GM12892 (cell line): ENCODE measurements at regions not wholly inside any gene's neighbourhood (a gene's known extent, or its start where the extent isn't known, plus 50 kb on each side); places are given as distances from the start of the nearest gene placed in this dataset.

Experiments
- DNase-seq: peaks from one replicate; pipeline ENCODE4 v3.0.0; 2011; ENCODE audit not compliant: insufficient read length
- FAIRE-seq: peaks from 2 replicates; lab custom pipeline; 2011; peaks lifted over from hg19 to GRCh38; lab: Jason Lieb, UNC
- POLR2A ChIP-seq: IDR thresholded peaks from 2 replicates; pipeline ENCODE4 v1.6.1; 2011; ENCODE audit warnings: low read depth, low read length, control low read depth
- POLR2AphosphoS5 ChIP-seq: IDR thresholded peaks from 2 replicates; pipeline ENCODE4 v1.6.1; 2011; ENCODE audit warnings: low read depth, low read length, control low read depth
- TAF1 ChIP-seq: IDR thresholded peaks from 2 replicates; pipeline ENCODE4 v1.6.1; 2011; ENCODE audit warnings: low read depth, mild to moderate bottlenecking, control low read depth, low read length, borderline replicate concordance

DNA sequence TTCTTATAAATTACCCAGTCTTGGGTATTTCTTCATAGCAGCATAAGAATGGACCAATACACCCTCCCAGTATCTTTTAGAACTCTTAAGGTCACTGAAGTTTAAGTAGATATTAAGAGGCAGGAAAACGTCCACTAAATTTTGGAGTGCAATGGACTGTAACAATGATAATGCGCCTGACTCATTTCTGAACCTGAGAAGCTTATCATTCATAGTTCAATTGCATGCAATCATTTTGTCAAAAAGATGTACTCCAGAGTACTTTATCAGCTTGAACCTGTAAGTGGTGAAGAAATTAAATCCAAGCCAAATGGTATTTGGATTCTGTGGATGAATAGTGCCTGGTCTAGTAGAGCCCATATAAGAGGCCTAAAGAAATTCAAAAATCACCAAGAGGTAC is 196.5 kb upstream of the CDH9 start:
- no peak for FAIRE-seq

DNA sequence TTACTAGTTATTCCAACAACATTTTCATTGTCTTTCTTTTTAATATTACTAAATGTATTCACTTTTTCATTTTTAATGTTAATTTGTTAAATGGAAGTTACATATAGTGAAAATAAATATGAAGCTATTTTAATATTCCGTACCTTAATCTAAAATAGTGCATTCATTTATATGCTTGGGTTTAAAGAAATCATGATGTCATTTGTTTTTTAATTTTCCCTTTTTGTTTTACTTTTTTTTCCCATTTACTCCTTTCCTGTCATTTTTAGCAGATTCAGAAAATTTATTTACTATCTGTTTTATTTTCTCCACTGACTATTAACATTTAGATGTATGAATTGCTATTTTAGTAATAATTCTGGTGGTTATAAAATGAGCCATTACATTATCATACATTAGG is 183.0 kb upstream of the CDH9 start:
- TF ChIP-seq POLR2AphosphoS5 (no peak), TAF1 (no peak), POLR2A (no peak)
- no peak for DNase-seq
- no peak for FAIRE-seq

More for the DNA sequence above, 196.5 kb upstream of the CDH9 start:
- TF ChIP-seq POLR2AphosphoS5 = no peak
- no peak for TF ChIP-seq TAF1
- TF ChIP-seq POLR2A = no peak
- no peak for DNase-seq

DNA sequence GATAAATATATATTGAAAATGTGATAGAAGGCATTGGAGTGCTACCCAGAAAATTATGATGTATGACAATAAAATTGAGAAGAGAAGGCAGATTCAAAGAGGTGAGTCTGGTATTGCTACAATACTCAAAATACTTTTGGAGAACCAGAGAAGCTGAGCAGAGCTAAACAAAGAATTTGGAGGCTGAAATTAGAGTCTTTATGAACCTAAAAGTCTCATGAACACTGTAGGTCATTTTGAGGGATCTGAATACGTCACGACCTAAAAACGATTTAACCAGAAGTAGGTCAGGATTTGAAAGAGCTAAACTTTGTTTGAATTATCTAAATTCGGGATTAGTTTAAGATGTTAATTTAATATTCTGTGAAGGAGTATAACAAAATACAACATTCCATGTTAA is 182.4 kb upstream of the CDH9 start:
- FAIRE-seq = no peak
- no peak for DNase-seq
- TF ChIP-seq TAF1 (no peak), POLR2A (no peak), POLR2AphosphoS5 (no peak)

DNA sequence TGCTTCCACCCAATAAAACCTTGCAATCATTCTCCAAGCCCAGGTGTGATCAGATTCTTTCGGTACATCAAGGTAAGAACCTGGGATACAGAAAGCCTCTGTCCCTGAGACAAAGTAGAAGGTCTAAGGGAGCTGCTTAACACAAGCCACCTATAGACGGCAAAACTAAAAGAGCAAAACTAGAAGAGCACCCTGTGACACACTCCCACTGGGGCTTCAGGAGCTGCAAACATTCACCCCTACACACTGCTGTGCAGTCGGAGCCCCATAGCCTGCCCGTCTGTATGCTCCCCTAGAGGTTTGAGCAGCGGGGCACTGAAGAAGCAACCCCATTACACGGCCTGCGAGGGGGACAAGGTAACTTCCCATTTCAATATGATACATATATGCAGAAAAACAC is 179.6 kb upstream of the CDH9 start:
- no peak for DNase-seq
- no peak for FAIRE-seq
- TF ChIP-seq POLR2AphosphoS5 = no peak
- no peak for TF ChIP-seq TAF1

DNA sequence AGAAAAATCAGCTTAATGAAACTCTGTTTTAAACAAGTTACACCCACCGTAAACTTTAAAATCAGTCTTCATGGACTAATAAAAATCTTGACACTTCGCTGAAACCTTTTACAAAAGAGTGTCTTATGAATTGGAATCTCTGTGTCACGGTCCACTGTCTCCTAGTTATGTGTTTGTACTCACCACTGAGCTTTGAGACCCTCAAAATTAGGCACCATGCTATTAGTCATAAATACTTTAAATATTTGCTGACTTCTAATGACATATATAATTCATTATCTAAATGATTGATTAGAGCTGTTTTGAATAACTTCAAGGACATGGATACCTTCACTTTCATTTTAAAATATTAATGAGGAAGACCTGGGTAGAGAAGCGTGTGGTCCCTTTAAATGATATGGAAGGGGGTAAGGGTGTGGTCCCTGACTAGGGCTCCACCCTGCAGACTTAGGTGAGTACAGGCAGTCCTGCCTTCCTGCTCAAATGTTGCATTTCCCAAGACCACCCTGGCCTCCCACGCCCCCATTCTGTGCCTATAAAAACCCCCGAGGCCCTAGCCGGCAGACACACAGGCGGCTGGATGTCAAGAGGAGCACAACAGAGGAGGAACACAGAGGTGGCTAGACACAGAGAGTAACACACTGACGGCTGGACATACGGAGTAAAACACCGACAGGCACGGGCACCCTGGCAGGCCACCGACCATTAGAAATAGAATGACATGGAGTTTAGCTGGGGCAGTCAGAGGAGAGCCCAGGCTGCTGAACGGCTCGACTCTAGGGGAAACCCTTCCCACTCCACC is 179.0 kb upstream of the CDH9 start:
- DNase-seq = no peak
- FAIRE-seq = no peak
- TF ChIP-seq POLR2A = no peak
- no peak for TF ChIP-seq TAF1
- no peak for TF ChIP-seq POLR2AphosphoS5

DNA sequence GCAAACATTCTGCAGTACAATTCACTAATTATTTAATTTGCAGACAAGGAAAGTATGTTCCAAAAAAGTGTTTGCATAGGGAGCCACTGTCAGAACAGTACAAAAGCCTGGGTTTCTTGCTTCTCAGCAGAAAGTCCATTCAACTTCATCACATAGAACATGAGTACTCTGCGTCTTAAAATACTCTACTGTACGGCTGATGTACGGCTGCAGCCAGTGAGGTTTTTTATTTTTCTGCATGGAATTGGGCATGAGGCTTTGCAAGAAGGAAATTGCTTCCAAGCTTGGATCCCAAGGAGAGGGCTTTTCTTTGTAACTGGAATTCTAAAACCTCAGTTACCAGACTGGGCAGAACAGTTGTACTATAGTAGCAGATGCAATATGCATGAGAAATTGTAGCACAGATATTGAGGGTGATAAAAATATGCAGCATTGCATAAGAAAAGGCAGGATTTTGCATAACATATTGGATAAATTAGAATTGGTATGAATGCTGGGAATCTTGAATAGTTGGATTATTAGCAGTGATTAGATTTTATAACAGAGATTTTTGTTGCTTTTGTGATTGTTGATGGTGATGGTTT is 178.1 kb upstream of the CDH9 start:
- no peak for DNase-seq
- TF ChIP-seq POLR2A (no peak), TAF1 (no peak), POLR2AphosphoS5 (no peak)
- no peak for FAIRE-seq

DNA sequence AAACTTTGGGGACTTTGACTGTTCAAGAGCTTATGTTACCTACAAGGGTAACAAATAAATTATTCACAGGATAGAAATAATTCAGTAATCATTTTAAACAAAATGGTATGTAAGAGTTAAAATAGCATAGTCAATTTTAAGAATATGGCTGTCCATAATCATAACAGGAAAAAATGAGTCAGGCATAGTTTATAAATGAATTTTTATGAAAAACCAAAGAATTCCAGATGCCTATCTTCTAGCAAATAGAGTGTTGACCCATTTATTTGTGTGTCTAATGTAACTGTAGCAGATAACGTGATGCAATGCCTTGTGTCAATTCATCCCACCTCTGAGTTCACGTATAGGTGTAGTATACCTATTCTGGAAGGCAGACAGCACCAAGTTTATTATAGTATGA is 169.7 kb upstream of the CDH9 start:
- TF ChIP-seq POLR2A (no peak), POLR2AphosphoS5 (no peak), TAF1 (no peak)
- FAIRE-seq = no peak
- no peak for DNase-seq

DNA sequence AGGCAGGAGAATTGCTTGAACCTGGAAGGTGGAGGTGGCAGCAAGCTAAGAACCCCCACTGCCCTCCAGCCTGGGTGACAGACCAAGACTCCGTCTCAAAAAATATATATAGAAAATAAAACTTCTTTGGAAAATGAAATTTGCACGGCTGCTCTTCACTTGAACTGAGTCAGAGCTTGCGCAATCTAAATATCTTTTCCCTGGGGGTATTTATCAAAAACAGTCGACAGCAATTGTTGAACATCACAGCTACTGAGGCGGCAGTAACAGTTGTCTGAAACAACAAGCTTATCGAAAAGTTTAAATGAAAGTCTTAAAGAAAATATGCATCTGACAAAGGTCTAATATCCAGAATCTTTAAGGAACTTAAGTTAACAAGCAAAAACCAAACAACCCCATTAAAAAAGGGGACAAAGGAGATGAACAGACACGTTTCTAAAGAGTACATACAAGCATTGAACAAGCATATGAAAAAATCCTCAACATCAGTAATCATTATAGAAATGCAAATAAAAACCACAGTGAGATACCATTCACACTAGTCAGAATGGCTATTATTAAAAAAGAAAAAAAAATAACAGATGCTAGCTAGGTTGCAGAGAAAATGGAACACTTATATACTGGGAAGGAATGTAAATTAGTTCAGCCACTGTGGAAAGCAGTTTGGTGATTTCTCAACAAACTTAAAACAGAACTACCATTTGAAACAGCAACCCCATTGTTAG is 153.6 kb upstream of the CDH9 start:
- DNase-seq = no peak
- no peak for TF ChIP-seq POLR2A
- TF ChIP-seq TAF1 = no peak
- TF ChIP-seq POLR2AphosphoS5 = no peak
- FAIRE-seq = no peak

DNA sequence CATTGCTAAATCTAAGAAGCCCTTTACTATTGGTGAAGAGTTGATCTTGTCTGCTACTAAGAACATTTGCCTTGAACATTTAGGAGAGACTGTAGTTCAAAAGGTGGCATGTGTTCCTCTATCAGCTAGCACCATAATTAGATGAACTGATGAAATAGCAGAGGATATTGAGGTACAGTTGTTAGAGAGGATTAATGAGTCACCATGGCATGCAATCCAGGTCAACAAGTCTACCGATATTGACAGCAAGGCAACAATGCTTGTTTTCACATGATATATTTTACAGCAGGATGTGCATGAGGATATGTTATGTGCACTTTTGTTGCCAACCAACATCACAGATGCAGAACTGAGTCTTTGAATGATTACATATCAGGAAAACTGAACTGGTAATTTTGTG is 134.3 kb upstream of the CDH9 start:
- TF ChIP-seq TAF1 = no peak
- no peak for TF ChIP-seq POLR2AphosphoS5
- no peak for TF ChIP-seq POLR2A
- DNase-seq = no peak
- FAIRE-seq = no peak

DNA sequence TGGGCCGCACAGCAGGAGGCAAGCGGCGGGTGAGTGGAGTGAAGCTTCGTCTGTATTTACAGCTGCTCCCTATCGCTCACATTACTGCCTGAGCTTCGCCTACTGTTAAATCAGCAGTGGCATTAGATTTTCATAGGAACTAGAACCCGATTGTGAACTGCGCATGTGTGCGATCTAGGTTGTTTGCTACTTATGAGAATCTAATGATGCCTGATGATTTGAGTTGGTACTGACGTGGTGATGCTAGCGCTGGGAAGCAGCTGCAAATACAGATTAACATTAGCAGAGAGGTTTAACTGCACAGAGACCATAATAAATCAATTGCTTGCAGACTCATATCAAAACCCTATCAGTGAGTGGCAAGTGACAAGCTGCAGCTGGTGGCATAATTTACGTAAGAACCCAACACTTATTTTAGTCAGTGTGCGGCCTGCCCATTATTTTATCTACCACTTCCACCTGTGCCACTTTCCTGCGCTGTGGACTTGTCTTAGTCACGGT is 133.4 kb upstream of the CDH9 start:
- no peak for TF ChIP-seq TAF1
- TF ChIP-seq POLR2A = no peak
- TF ChIP-seq POLR2AphosphoS5 = no peak
- no peak for FAIRE-seq
- no peak for DNase-seq

DNA sequence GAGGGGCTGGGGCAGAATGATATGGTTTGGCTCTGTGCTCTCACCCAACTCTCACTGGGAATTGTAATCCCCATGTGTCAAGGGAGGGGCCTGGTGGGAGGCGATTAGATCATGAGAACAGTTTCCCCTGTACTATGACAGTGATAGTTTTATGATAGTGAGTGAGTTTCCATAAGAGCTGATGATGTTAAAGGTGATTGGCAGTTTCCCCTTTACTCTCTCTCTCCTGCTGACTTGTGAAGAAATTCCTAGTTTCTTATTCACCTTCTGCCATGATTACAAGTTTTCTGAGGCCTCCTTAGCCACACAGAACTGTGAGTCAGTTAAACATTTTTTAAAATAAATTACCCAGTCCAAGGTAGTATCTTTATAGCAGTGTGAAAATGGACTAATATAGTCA is 120.4 kb upstream of the CDH9 start:
- no peak for TF ChIP-seq POLR2A
- no peak for TF ChIP-seq POLR2AphosphoS5
- no peak for TF ChIP-seq TAF1
- FAIRE-seq (no peak), DNase-seq (no peak)
